Breast epithelium (tissue), 4 donors: ENCODE measurements at regions not wholly inside any gene's neighbourhood (a gene's known extent, or its start where the extent isn't known, plus 50 kb on each side); places are given as distances from the start of the nearest gene placed in this dataset.
"Not testable (repeated sequence)": the region's sequence is repeated elsewhere in the genome, so short reads cannot be mapped to it uniquely, and the experiment has no call there.

Source experiments
- DNase-seq, 2 donors: peaks; one replicate each; pipeline ENCODE4 v3.0.0-alpha.2; 2019; ENCODE audit warnings: low spot score in 2 of 2
- H3K27ac ChIP-seq, 2 donors: fragments of 200-600 bp; sonication (generic) in 1 of 2; one replicate each; pipeline ENCODE4 v1.5.1; 2016 to 2019; ENCODE audit warnings: mild to moderate bottlenecking in 1 of 2
- H3K27me3 ChIP-seq, 2 donors: fragments of 200-600 bp; sonication (generic) in 1 of 2; one replicate each; pipeline versions ENCODE4 v1.5.1 to v1.6.0; 2017 to 2019; ENCODE audit warnings: control low read depth in 1 of 2, mild to moderate bottlenecking in 1 of 2
- H3K36me3 ChIP-seq: fragments of 200-600 bp; one replicate; pipeline ENCODE4 v1.5.1; 2019
- H3K4me1 ChIP-seq, 2 donors: fragments of 200-600 bp; sonication (generic); one replicate each; pipeline ENCODE4 v1.5.1; 2016 to 2019; ENCODE audit warnings: control low read depth in 1 of 2
- H3K4me3 ChIP-seq, 3 donors: fragments of 200-600 bp; sonication (generic); 1 replicate in 2 of 3; 2 replicates in 1 of 3; pipeline ENCODE4 v1.5.1; 2016 to 2019; ENCODE audit warnings: mild to moderate bottlenecking in 3 of 3, moderate library complexity in 2 of 3
- H3K9me3 ChIP-seq, 2 donors: fragments of 200-600 bp; sonication (generic) in 1 of 2; one replicate each; pipeline ENCODE4 v1.5.1; 2016 to 2019; ENCODE audit warnings: control low read depth in 1 of 2
- POLR2A ChIP-seq: fragments of 450-650 bp; IDR thresholded peaks from one replicate; pipeline ENCODE4 v1.6.1; 2016; ENCODE audit warnings: antibody characterized with exemption, mild to moderate bottlenecking, moderate library complexity
- POLR2AphosphoS5 ChIP-seq, 3 donors: sonication (generic); formaldehyde crosslinking; IDR thresholded peaks; one replicate each; pipeline ENCODE4 v1.6.1; 2017; ENCODE audit warnings: antibody characterized with exemption in 3 of 3
- intact Hi-C: fragments of 100-400 bp; cut with DNase I; formaldehyde crosslinking; loops from one replicate; pipeline ENCODE4 v1.15.1; 2023; ENCODE audit warnings: low total_unique reads
- TF ChIP-seq, protein P1 (sequence below), 3 donors: fragments of 450-650 bp; IDR thresholded peaks; one replicate each; pipeline ENCODE4 v1.5.1; 2016 to 2017; ENCODE audit warnings: antibody characterized with exemption in 3 of 3, mild to moderate bottlenecking in 3 of 3, moderate library complexity in 3 of 3

DNA sequence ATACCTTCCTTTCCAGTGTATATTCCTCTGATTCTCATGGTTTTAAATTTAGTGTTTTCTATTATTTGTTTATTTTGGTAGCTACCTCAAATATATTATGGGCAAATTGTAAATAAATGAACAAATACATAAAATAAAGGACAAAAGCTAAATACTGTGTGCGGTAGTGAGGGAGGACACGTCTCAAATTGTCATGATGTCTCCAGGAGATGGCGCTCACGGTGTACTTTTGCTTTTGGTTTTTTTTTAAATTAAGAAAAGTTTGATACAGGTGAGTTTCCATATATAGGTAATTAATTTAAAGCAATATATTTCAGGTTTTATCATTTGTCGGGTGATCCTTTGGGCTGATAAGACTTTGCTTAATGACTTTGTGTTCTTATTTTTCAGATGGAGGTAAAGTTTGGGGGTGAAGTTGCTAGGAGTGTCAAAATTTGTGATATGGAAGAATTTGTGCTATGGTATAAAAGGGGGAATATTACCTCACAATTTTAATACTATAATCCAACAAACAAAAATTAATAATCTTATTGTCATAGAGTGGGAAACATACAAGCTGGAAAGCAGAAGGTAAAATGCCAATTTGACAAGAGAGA is 68.4 kb upstream of the TMEM229A start:
- no peaks in the 10 kb centered on the region for H3K4me1 ChIP-seq
- H3K4me3 ChIP-seq, result no peak overlapping the region
- TF ChIP-seq, protein P1, sequence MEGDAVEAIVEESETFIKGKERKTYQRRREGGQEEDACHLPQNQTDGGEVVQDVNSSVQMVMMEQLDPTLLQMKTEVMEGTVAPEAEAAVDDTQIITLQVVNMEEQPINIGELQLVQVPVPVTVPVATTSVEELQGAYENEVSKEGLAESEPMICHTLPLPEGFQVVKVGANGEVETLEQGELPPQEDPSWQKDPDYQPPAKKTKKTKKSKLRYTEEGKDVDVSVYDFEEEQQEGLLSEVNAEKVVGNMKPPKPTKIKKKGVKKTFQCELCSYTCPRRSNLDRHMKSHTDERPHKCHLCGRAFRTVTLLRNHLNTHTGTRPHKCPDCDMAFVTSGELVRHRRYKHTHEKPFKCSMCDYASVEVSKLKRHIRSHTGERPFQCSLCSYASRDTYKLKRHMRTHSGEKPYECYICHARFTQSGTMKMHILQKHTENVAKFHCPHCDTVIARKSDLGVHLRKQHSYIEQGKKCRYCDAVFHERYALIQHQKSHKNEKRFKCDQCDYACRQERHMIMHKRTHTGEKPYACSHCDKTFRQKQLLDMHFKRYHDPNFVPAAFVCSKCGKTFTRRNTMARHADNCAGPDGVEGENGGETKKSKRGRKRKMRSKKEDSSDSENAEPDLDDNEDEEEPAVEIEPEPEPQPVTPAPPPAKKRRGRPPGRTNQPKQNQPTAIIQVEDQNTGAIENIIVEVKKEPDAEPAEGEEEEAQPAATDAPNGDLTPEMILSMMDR (IDR thresholded peaks at IDR 0.05), result no peak
- no peak for TF ChIP-seq POLR2AphosphoS5 (IDR thresholded peaks at IDR 0.05)
- TF ChIP-seq POLR2A, result no peak
- intact Hi-C loops, result no loop called here
- H3K36me3 ChIP-seq, result no peaks in the 10 kb centered on the region
- H3K27ac ChIP-seq, result no peak overlapping the region
- peaks cover 0 to 6% of the 10 kb centered on the region in 2 donors for H3K9me3 ChIP-seq
- DNase-seq, result no peak
- no peaks in the 10 kb centered on the region for H3K27me3 ChIP-seq

DNA sequence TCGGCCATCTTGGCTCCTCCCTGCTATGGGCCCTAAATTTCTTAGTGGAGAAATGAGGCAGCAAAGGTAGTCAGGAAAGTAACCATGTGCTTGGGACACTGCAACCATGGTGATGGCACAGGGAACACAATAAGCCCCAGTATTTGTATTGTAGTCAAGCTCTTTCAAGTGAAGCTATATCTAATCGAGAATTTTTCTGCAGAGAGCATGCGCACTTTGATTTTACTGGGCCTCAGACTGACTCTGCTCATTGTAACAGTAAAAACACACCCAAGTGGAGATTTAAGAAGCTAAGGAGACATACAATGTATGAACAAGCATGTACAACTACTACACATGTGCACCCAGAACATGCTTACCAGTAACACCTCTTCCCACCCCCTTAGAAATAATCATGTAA is 67.3 kb upstream of the TMEM229A start:
- no peaks in the 10 kb centered on the region for H3K36me3 ChIP-seq
- no peak overlapping the region for H3K4me3 ChIP-seq
- peaks cover 0 to 6% of the 10 kb centered on the region in 2 donors for H3K9me3 ChIP-seq
- H3K27ac ChIP-seq, result no peak overlapping the region
- H3K4me1 ChIP-seq, result no peaks in the 10 kb centered on the region
- no peak for DNase-seq
- H3K27me3 ChIP-seq, result no peaks in the 10 kb centered on the region
- intact Hi-C loops, result no loop called here
- TF ChIP-seq, protein P1 (IDR thresholded peaks at IDR 0.05), result no peak
- no peak for TF ChIP-seq POLR2A
- TF ChIP-seq POLR2AphosphoS5 (IDR thresholded peaks at IDR 0.05), result no peak

DNA sequence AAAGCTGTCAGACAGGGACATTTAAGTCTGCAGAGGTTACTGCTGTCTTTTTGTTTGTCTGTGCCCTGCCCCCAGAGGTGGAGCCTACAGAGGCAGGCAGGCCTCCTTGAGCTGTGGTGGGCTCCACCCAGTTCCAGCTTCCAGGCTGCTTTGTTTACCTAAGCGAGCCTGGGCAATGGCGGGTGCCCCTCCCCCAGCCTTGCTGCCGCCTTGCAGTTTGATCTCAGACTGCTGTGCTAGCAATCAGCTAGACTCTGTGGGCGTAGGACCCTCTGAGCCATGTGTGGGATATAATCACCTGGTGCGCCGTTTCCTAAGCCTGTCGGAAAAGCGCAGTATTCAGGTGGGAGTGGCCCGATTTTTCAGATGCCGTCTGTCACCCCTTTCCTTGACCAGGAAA is 66.7 kb upstream of the TMEM229A start:
- intact Hi-C loops, H3K36me3 ChIP-seq, H3K9me3 ChIP-seq, H3K27me3 ChIP-seq, H3K27ac ChIP-seq, H3K4me3 ChIP-seq, DNase-seq, H3K4me1 ChIP-seq: not testable (repeated sequence)

DNA sequence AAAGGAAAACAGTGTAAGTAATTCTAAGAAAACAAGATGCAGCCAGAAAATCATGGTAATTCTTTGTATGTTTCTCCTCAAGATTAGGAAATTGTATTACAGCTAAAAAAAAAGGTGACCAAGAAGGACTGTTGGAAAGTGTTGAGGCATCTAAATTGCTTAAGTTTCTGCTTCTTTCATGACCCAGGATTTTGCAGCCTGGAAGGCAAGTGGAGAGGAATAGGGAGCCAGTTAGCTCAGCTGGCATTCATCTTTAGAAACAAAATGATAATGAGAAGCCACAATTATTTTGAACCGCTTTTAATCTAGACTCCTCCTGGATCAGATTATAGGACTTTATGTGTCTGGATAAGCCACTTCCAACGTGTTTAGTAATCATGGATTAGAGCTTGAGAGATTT is 56.8 kb upstream of the TMEM229A start:
- Histone ChIP-seq H3K36me3 (no peaks in the 10 kb centered on the region), H3K4me3 (no peak overlapping the region), H3K27me3 (no peaks in the 10 kb centered on the region), H3K27ac (no peak overlapping the region), H3K9me3 (no peaks in the 10 kb centered on the region), H3K4me1 (no peaks in the 10 kb centered on the region)
- intact Hi-C loops, result no loop called here
- DNase-seq, result no peak
- TF ChIP-seq, protein P1 (IDR thresholded peaks at IDR 0.05), result no peak
- TF ChIP-seq POLR2A, result no peak
- no peak for TF ChIP-seq POLR2AphosphoS5 (IDR thresholded peaks at IDR 0.05)

DNA sequence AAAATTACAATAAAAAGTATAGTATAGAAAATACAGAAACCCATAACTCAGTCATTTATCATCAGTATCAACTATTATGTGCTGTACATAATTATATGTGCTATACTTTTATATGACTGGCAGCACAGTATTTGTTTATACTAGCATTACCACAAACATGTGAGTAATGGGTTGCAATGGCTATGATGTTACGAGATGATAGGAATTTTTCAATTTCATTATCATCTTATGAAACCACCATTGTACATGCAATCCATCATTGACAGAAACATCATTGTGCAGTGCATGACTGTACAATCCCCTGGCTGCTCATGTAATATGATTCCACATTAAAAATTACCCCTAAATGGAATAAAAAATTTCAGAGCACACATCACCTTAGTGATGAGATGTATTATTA is 55.7 kb upstream of the TMEM229A start:
- no peaks in the 10 kb centered on the region for H3K9me3 ChIP-seq
- intact Hi-C loops, result no loop called here
- DNase-seq, result no peak
- no peak overlapping the region for H3K4me3 ChIP-seq
- H3K27ac ChIP-seq, result no peak overlapping the region
- no peaks in the 10 kb centered on the region for H3K36me3 ChIP-seq
- H3K4me1 ChIP-seq, result no peaks in the 10 kb centered on the region
- TF ChIP-seq POLR2AphosphoS5 (IDR thresholded peaks at IDR 0.05) (no peak), POLR2A (no peak)
- TF ChIP-seq, protein P1 (IDR thresholded peaks at IDR 0.05), result no peak
- no peaks in the 10 kb centered on the region for H3K27me3 ChIP-seq

DNA sequence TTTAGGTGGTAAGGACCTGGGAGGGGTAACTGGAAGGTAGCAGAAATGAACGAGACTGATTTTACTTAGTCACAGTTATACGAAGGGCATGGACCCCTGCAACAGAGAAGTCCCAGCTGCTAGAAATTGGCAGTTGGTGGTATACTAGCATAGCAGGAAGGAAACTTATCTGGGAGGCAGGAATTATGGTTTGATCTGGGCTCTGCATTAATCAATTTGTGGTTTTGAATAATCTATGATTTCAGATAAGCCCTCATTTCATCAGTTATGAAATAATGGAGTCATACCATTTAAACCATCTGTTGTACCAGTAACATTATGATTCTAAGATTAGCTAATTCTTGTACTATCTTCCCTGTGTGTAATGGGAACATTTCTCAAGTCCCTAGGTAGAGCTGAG is 54.0 kb upstream of the TMEM229A start:
- Histone ChIP-seq H3K4me1 (no peaks in the 10 kb centered on the region), H3K9me3 (no peaks in the 10 kb centered on the region), H3K4me3 (no peak overlapping the region), H3K27ac (no peak overlapping the region), H3K27me3 (no peaks in the 10 kb centered on the region), H3K36me3 (no peaks in the 10 kb centered on the region)
- no peak for DNase-seq
- intact Hi-C loops, result no loop called here
- TF ChIP-seq, protein P1 (IDR thresholded peaks at IDR 0.05), result no peak
- TF ChIP-seq POLR2A, result no peak
- TF ChIP-seq POLR2AphosphoS5 (IDR thresholded peaks at IDR 0.05), result no peak
